ENCODE measurements at regions not wholly inside any gene's neighbourhood (a gene's known extent, or its start where the extent isn't known, plus 50 kb on each side); places are given as distances from the start of the nearest gene placed in this dataset.

GRCh38 chr3:18246336-18247060 lies 178.6 kb downstream of the SATB1 start:
- TF ChIP-seq CTCF (IDR thresholded peaks at IDR 0.05 in 4 of 5, conservative IDR thresholded peaks at IDR 0.05 in 1 of 5) (no peak), POLR2A (IDR thresholded peaks at IDR 0.05) (no peak)
